GM18502 (cell line): ENCODE measurements at regions not wholly inside any gene's neighbourhood (a gene's known extent, or its start where the extent isn't known, plus 50 kb on each side); places are given as distances from the start of the nearest gene placed in this dataset.

Experiments used
- ATAC-seq: cut with Tn5 transposase; IDR thresholded peaks from one replicate; pipeline ENCODE4 v1.9.1; 2021; ENCODE audit warnings: mild to moderate bottlenecking; ENCODE audit not compliant: unreplicated experiment, poor library complexity

DNA sequence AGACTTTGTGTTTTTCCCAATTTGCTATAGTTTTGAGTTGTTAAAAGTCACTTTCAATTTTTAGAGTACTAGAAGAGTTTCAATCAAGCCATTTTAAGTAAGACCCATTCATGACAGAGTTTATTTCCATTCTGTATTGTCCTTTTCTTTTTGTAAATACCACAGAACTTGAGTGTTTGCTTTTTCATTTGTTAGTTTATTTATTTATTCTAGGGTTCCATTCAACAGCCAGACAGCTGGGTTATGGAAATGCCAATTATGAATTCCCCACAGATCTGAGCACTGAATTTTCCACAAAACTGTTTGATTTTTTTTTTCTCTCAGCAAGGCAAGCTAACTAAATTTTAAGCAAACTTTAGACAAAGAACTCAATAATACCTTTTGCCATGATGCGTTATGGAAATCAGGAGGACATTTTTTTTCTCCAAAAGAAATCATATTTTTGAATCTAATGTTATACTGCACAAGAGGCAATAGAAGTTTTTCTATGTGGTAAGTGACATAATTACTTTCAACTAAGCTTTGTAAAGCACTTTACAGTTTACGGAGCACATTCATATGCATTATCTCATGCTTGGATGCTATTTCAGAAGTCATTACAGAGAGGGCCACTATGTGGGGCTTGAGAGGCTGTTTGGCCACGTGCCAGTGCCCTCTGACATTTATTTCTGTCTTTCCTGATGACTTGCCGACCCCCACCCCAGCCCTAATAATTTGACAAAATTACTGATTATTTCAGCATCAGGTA lies 181.5 kb downstream of the VRK1 start:
- ATAC-seq: no peak

DNA sequence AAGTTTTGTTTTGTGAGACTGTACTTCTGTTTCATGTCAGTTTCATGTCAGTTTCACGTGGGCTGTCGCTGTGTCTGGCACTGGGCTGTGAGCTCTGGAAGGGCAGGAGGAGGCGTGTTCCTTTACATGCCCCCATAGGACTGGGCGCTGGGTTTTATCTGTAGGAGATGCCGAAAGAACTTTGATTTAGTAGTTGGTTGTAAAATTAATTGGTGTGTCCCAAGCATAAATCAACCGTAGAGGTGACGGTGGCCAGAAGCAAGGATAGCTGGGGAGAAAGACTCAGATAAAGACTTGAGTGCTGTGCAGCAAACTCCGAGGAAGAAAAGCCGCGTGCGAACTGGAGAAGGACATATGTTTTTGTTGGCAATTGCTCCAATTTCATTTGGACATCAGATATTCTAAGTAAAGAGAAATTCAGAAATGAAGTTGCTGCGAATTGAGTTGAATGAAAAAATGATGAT lies 182.5 kb downstream of the VRK1 start:
- ATAC-seq: no peak

DNA sequence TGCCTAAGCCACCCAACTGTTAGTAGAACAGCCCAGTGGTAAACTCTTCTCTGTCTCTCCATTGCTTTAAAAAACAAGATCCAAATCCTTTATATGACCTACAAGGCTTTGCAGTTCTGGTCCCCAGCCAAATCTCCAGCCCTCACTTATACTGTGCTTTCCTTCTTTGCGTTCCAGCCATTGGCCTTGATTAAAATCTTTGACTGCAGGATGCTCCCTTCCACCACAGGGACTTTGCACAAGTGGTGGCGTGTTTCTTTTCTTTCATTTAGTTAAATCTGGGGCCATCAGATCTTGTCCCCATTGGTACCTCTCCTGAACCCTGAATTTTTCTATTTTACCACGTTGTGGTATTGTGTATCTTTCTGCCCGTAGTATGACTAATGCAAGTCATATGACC lies 183.7 kb downstream of the VRK1 start:
- ATAC-seq: no peak

DNA sequence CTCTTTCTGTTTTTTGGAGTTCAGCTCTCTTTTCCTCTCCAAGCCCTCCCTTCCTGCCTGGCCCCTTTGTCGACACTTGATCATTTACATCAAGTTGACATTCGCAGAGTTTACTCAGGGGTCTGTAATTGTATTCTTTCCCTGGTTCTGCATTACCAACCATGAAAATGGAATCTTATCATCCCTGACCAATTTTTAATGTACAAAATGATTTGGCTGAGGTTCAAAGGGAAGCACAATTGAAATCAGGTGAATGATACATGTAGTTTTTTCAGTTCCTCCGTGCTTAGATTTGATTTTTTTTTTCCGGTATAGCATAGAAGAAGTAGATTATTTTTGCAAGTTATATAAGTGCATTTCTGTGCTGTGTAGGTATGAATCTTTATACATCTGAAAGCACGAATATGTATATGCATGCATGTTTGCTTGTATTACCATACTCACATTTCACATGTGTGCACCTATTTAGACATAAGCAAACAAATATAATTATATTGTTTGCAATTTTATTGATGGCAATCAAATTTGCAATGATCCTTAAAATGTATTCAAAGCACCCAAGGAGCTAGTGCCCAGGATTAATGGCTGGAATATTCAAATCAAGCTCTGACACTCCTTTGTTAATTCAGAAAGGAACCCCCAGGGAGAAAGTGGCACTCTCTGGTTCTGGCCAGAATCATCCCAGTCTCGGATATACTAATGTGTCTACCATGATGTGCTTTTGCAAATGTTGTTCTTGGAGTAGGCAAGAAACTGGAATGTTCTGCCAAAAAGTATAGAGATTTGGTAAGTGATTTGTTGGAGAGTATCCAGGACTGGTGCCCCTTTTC lies 189.3 kb downstream of the VRK1 start:
- ATAC-seq: no peak

DNA sequence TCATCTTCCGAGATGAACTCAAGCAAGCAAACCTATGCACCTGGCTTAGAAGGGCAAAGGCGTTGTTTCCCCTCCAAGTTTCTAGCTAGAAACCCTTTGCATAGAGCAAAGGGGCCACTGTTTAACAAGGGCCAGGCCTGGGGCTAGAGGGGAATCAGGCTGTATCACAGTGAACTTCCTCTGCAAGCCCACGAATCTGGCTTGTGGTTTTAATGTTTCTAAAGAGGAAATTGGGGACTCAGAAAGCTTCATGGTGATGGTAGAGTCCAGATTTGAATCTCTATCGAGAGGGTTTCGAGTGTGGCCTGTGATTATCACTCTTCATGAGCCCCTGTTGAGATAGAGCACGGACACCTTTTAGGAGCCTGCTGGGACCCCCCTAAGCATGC lies 189.9 kb downstream of the VRK1 start:
- ATAC-seq: no peak

DNA sequence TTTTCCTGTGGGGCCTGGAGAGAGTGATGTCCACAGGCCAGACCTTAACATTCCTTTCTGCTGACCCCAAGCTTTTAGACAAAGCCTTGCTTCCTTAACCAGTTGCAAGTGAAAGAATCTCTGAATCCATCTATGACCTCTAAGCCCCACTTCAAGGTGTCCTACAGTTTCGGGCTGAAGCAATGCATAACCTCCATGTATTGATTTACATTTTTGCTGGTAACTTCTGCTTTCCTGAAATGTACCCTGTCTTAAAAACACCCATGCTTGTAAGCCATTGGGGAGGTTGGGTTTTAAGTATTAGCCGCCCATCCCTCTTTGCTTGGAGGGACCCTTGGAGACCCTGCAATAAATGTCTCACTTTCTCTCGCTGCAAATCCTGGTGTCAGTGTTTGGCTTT lies 190.6 kb downstream of the VRK1 start:
- ATAC-seq: no peak

DNA sequence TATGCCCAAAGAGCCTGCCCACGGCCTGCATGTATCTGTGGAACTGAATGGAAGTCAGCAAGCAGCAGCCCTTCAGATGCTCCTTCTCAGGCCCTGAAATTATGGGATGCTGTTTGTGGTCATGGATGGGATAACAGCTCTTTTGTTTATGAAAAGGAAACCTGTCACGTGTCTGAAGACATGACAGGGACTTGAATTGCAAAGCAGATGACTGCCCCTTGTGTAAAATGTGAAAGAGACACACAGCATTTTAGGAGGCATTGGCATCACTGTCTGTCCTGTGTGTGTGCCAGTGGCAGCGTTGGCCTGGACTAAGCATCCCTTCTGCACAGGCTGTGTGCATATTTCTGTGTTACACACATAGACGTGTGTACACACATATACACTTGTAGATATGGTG lies 192.1 kb downstream of the VRK1 start:
- ATAC-seq: no peak

DNA sequence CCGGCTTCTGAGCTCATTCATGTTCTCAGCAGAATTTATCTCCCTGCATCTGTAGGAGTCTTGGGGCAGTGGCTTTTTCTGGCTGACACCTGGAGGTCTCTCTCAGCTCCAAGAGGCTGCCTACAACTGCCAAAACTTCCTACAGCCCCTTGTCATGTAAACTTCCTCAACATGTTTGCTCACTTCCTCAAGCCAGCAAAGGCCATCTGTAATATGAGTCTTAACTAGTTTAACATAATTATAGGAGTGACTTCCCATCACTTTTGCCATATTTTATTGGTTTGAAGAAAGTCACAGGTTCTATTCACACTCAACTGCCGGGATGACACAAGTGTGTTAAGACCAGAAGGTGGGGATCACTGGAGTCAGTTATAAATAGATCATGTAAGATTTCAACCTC lies 194.0 kb downstream of the VRK1 start:
- ATAC-seq: no peak

DNA sequence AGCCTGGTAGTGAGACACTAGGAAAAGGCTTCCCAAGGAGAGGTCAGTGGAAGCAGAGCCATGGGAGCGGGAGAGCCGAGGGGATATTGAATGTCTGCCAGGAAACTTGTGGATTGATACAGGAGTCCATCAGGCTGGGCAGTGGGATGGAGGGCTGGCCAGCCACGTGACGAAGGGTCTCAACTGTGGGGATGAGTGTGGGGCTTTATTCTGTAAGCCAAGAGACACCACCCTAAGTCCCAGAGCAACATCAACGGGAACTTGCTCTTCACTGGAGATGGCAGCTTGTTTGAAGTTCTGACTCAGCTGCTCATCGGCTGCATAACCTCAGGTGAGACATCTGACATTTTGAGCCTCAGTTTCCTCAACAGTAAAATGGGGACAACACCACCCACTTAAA lies 197.8 kb downstream of the VRK1 start:
- ATAC-seq: no peak

DNA sequence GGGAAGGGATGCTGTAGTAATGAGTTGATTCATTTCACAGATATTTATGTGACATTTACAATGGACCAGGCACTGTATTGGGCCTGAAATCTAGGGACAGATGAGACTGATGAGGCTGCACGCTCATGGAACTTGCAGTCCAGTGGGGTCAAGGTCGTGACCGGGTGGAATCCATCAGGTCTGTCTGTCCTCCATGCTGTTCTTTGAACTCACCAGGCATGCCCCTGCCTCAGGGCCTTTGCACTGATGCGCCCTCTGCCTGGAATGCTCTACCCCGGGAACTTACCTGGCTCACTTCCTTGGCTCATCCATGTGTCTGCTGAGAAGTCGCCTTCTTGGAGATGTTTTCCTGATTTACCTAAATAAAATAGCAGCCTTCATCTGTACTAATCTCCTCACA lies 200.1 kb downstream of the VRK1 start:
- no peak for ATAC-seq

DNA sequence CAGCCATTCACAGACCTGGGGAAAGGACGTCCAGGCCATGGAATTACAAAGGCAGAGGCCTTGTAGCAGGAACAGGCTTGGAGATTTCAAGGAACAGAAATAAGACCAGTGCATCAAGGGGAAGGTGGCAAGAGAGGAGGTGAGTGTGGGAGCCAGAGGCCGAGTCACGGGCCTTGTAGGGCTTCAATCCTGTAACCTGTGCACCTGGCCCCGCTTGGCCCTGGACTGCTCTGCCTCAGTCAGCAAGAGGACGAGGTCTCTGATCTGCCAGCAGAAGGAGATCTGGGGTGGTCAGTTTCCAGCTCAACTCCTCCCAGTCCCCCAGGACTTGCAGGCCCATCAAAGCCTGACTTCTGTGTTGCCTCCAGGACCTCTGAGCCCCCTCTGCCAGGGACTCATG lies 200.8 kb downstream of the VRK1 start:
- no peak for ATAC-seq

DNA sequence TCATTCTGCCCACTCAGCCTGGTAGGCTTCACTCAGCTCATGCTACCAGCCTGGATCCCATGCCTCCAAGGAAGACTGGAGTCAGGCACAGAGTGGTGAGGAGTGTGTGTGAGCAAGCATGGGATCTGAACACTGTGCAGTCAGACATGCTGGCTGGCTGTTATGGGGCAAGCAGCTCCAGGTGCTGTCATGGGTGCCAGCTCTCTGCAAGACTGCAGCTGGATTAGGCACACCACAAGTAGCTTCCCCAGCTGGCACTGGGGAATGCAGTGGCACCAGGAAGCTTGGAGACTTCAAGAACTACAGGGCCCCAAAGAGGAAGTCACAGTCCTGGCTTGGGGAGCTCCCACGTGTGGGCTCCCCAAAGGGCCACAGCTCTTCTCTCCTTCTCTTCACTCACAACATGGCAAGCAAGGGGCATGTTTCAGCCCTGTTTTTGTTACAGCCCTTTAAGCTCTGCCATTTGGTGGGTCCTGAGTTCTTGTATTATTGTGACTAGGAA lies 202.5 kb downstream of the VRK1 start:
- no peak for ATAC-seq

DNA sequence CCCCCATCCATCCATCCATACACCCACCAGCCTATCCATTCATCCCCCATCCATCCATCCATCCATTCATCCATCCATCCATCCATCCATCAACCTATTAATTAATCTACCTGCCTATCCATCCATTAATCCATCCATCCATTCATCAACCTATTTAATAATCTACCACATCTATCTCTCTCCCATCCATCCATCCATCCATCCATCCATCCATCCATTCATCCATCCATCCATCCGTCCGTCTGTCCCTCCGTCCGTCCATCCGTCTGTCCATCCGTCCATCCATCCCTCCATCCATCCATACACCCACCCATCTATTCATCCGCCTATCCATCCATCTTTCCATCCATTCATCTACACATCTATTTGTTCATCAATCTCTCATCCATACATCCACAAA lies 205.3 kb downstream of the VRK1 start:
- no peak for ATAC-seq

DNA sequence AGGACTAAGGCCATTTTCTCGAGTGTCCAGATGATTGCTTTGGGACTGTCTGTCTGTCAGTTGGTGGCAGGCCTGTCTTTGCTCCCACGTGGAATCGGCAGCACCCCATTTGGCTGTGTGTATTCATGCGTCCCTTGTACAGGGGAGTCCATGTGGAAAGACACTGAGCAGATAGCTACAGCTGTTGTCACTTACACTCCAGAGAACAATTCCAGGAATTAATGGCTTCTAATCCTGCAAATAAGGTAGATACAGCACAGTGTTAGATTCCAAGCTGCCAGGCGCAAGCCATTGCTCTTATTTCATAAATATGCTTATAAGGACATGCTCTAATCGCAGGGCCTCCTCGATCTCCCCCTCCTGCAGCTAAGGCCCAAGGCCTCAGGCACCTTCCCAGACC lies 208.8 kb downstream of the VRK1 start:
- ATAC-seq: no peak

DNA sequence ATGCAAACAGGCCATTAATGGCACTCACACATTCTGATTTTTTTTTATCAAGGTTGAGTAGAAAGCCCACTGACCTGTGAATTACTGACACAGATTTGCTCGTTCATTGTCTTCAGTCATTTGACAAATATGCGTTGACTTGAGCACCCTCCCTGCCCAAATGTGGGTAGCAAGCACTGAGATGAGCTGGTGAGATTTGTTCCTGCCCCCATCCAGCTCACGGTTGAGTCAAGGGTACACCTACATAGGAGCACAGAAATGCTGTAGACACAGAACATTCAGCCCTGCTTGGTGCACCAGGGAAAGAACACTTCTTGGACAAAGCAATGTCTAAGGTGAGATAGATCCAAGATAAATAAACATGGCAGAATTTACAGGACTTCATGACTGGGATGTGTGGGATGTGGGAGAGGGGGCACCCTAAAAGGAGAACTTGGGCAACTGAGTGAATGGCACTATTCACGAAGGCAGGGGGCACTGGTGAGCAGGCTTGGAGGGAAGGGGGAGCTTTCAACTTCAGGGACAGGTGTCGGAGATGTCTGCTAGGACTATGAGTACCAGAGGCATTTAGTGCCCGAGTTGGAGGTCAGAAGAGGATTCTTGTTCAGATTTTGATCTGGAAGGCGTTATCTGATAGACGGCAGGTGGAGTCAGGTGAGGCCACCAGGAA lies 213.4 kb downstream of the VRK1 start:
- no peak for ATAC-seq

DNA sequence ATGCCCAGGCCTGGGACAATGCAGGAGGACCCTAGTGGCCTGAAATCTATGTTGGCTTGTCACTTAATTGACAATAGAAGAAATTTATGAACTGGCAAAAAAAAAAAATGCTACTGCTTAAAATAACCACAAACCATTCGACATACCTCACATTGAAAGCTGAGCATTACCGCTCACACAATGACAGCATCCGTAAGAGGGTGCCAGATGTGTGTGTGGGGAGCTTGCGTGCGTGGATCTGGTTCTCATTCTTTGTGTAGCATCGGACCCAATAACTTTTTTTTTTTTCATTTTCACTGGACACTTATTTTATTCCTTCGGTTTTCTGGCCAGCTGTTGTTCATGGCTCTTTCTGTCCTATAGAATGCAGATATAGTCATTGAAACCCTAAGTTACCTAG lies 216.7 kb downstream of the VRK1 start:
- ATAC-seq: no peak

DNA sequence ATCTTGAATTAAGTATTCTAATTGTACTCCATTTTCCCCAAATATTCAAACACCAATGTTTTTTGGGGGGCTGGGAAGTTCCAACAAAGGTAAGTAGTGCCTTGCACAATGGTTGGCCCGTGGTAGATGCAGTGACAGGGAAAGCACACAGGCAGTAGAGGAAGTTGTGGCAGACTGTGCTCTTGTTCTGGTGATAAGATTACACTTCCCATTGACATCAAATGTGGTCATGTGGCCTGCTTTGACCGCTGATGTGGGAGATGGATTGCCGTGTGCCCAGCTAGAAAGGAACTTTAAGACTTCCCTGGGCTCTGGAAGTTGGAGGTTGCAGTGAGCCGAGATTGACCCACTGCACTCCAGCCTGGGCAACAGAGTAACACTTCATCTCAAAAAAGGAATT lies 223.8 kb downstream of the VRK1 start:
- no peak for ATAC-seq

DNA sequence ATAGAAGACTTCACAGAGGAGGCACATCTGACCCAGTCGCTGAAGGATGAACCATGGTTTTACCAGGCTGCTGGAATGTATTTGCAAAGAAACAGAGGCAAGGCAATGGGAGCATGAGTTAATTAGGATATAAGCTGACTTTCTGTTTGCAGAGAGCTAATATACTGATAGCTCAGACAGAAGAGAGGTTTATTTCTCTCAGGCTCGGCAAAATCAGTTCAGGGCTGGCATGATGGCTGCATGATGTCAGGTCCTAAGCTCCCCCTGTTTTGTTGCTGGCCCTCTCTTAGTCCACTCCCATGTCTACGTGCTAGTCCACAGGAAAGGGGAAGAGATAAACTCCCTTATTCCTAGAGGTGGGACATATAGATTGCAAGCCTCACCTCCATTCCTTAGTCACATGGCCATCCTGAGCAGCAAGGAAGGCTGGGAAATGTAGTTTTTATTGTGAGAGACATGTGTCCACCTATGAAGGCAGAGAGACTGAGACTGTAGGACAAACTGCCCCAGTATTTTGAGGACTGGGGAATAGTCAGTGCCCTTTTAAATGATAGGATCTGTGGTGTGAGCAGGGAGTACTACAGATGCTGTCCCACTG lies 224.5 kb downstream of the VRK1 start:
- ATAC-seq: no peak

DNA sequence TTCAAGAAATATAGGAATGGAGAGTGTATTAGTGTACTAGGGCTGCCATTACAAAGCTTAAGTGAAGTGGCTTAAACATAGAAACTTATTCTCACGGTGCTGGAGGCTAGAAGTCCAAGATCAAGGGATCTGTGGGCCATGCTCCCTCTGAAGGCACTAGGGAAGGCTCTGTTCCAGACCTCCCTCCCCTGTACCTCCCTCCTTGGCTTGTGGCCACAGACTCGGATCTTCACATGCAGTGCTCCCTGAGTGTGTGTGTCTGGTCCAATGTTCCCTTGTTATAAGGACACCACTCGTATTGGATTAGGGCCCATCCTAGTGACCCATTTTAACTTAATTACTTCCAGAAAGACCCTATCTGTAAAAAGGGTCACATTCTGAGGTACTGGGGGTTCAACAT lies 225.6 kb downstream of the VRK1 start:
- no peak for ATAC-seq

DNA sequence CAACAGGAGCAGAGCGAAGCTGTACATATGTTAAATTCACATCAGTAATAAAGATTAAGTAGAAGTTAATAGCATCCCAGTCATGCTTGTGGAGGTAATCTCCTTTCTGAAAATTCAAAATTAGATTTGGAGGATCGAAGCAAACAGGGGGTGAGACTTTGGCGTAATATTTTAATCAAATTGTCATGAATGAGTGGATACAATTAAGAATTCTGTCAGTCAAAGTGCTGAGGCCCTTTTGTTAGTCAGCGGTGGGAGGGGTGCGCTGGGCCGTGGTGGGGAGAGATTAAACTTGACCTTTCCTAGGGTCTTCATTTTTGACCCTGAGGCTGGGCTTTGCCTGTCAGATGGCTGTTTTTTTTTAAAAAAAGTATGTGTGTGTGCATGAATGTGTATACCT lies 226.7 kb downstream of the VRK1 start:
- no peak for ATAC-seq

DNA sequence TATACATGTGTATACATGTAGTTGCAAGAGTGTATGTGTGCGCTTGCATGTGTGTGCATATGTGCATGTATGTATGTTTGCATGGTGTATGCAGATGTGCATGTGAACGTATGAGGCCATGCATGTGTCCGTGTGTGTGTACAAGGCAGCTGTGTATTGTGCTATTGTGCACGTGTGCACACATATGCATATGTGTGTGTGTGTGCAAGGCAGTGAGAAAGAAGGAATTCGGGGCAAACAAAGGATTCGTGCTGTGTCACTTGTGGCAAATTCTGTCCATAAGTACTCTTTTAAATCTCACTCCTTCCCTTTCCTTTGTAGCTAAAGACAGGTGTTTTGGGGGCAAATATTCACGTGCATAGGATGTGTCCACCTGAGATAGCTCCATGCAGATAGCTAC lies 227.1 kb downstream of the VRK1 start:
- no peak for ATAC-seq
